ENCODE measurements at regions not wholly inside any gene's neighbourhood (a gene's known extent, or its start where the extent isn't known, plus 50 kb on each side); places are given as distances from the start of the nearest gene placed in this dataset.

- TF ChIP-seq POLR2A (IDR thresholded peaks at IDR 0.05; ENCODE audit: low read depth, low read length) (no peak), POLR2AphosphoS5 (IDR thresholded peaks at IDR 0.05; ENCODE audit: low read depth, low read length) (no peak)
Observed at GRCh38 chr4:43353552-43353951, 461.0 kb downstream of the GRXCR1 start.

Data from GM12892 (cell line).